SU-DHL-6 (cell line): ENCODE measurements at regions not wholly inside any gene's neighbourhood (a gene's known extent, or its start where the extent isn't known, plus 50 kb on each side); places are given as distances from the start of the nearest gene placed in this dataset.

Experiments used
- H2AFZ ChIP-seq: fragments of 200-600 bp; sonication (generic); 2 replicates; pipeline ENCODE4 v1.6.1; 2014; ENCODE audit warnings: low read depth, mild to moderate bottlenecking, moderate library complexity, mixed read lengths, antibody characterized with exemption, low read length; ENCODE audit not compliant: severe bottlenecking
- H3F3A ChIP-seq: fragments of 200-600 bp; shearing (Covaris generic); 2 replicates; pipeline ENCODE4 v1.6.0; 2016; ENCODE audit warnings: antibody characterized with exemption, mild to moderate bottlenecking; ENCODE audit not compliant: insufficient read depth
- H3K27ac ChIP-seq: fragments of 200-600 bp; sonication (generic); 2 replicates; pipeline ENCODE4 v1.5.1; 2016; ENCODE audit warnings: low read depth, mild to moderate bottlenecking, low read length, moderate library complexity, mixed read lengths
- H3K27me3 ChIP-seq: fragments of 200-600 bp; sonication (generic), shearing (Covaris generic); 2 replicates; pipeline ENCODE4 v1.6.0; 2014; ENCODE audit warnings: mild to moderate bottlenecking, low read length
- H3K36me3 ChIP-seq: fragments of 200-600 bp; sonication (generic); 2 replicates; pipeline ENCODE4 v1.6.1; 2014; ENCODE audit warnings: mild to moderate bottlenecking, low read length, mixed read lengths
- H3K4me2 ChIP-seq: fragments of 300-600, 200-600 bp; shearing (Covaris generic), sonication (generic); 2 replicates; pipeline ENCODE4 v1.6.0; 2014; ENCODE audit warnings: low read length, low read depth, mild to moderate bottlenecking; ENCODE audit not compliant: poor library complexity, severe bottlenecking
- H3K4me3 ChIP-seq: fragments of 200-600 bp; sonication (generic); 2 replicates; pipeline ENCODE4 v1.5.1; 2014; ENCODE audit warnings: antibody characterized with exemption, low read length, mild to moderate bottlenecking, mixed read lengths; ENCODE audit not compliant: insufficient read depth, poor library complexity, severe bottlenecking
- H3K79me2 ChIP-seq: fragments of 200-600 bp; sonication (generic); 2 replicates; pipeline ENCODE4 v1.6.1; 2014; ENCODE audit warnings: mild to moderate bottlenecking, low read length, moderate library complexity; ENCODE audit not compliant: insufficient read depth
- H3K9ac ChIP-seq: fragments of 200-600 bp; sonication (generic); 2 replicates; pipeline ENCODE4 v1.7.0; 2014; ENCODE audit warnings: mild to moderate bottlenecking, low read length
- H3K9me2 ChIP-seq: fragments of 200-600 bp; sonication (generic); replicated peaks from 2 replicates; pipeline ENCODE4 v1.6.1; 2014; ENCODE audit warnings: low read length; ENCODE audit not compliant: insufficient read depth
- H3K9me3 ChIP-seq: fragments of 200-600 bp; sonication (generic); 2 replicates; pipeline ENCODE4 v1.6.1; 2014; ENCODE audit warnings: low read length, mixed read lengths; ENCODE audit not compliant: insufficient read depth
- H4K20me1 ChIP-seq: fragments of 200-600 bp; sonication (generic); 2 replicates; pipeline ENCODE4 v1.6.1; 2014; ENCODE audit warnings: low read depth, mild to moderate bottlenecking, antibody characterized with exemption, low read length, moderate library complexity, mixed read lengths
- CTCF ChIP-seq: fragments of 200-600 bp; sonication (generic); IDR thresholded peaks from one replicate; pipeline ENCODE4 v1.5.1; 2017; ENCODE audit warnings: antibody characterized with exemption, mild to moderate bottlenecking, low read length, moderate library complexity; ENCODE audit not compliant: insufficient read depth, poor library complexity, severe bottlenecking
- EZH2phosphoT487 ChIP-seq: fragments of 200-600 bp; sonication (generic), shearing (Covaris generic); conservative IDR thresholded peaks from 2 replicates; pipeline ENCODE4 v1.6.1; 2018; ENCODE audit warnings: mild to moderate bottlenecking, antibody characterized with exemption, low read length, moderate library complexity, mixed read lengths

- Histone ChIP-seq H4K20me1 (no peaks in the 10 kb centered on the region), H3K9ac (no peak overlapping the region), H3K9me3 (no peaks in the 10 kb centered on the region), H3F3A (no peaks in the 10 kb centered on the region), H2AFZ (no peak overlapping the region), H3K79me2 (no peaks in the 10 kb centered on the region), H3K9me2 (no peaks in the 10 kb centered on the region), H3K36me3 (no peaks in the 10 kb centered on the region), H3K27ac (no peak overlapping the region), H3K4me2 (no peak overlapping the region), H3K27me3 (no peaks in the 10 kb centered on the region), H3K4me3 (no peak overlapping the region)
- TF ChIP-seq CTCF (no peak), EZH2phosphoT487 (no peak)
These were observed 109.9 kb upstream of the DAB2 start for GRCh38 chr5:39534690-39535089.

- Histone ChIP-seq H3K9me3 (no peaks in the 10 kb centered on the region), H3K27me3 (no peaks in the 10 kb centered on the region), H2AFZ (no peak overlapping the region), H3K36me3 (no peaks in the 10 kb centered on the region), H3K9me2 (no peaks in the 10 kb centered on the region), H3K4me3 (no peak overlapping the region), H3F3A (no peaks in the 10 kb centered on the region), H3K9ac (no peak overlapping the region), H3K79me2 (no peaks in the 10 kb centered on the region), H3K4me2 (no peak overlapping the region), H3K27ac (no peak overlapping the region), H4K20me1 (no peaks in the 10 kb centered on the region)
- no peak for TF ChIP-seq CTCF
- TF ChIP-seq EZH2phosphoT487 = no peak
These were observed 109.0 kb upstream of the DAB2 start for GRCh38 chr5:39533749-39534148.

- Histone ChIP-seq H3K4me3 (no peak overlapping the region), H4K20me1 (no peaks in the 10 kb centered on the region), H3K79me2 (no peaks in the 10 kb centered on the region), H3K27me3 (no peaks in the 10 kb centered on the region), H3K36me3 (no peaks in the 10 kb centered on the region), H3F3A (no peaks in the 10 kb centered on the region), H3K9me2 (no peaks in the 10 kb centered on the region), H3K27ac (no peak overlapping the region), H3K4me2 (no peak overlapping the region), H3K9me3 (no peaks in the 10 kb centered on the region), H2AFZ (no peak overlapping the region), H3K9ac (no peak overlapping the region)
- TF ChIP-seq CTCF (no peak), EZH2phosphoT487 (no peak)
These were observed 107.7 kb upstream of the DAB2 start for GRCh38 chr5:39532511-39532910.

GRCh38 chr5:39531306-39531705 lies 106.5 kb upstream of the DAB2 start:
- Histone ChIP-seq H3K4me3 (no peak overlapping the region), H3K4me2 (no peak overlapping the region), H3K27ac (no peak overlapping the region), H3K79me2 (no peaks in the 10 kb centered on the region), H3K27me3 (no peaks in the 10 kb centered on the region), H4K20me1 (no peaks in the 10 kb centered on the region), H3K9me2 (no peaks in the 10 kb centered on the region), H3F3A (no peaks in the 10 kb centered on the region), H2AFZ (no peak overlapping the region), H3K9me3 (no peaks in the 10 kb centered on the region), H3K9ac (no peak overlapping the region), H3K36me3 (no peaks in the 10 kb centered on the region)
- TF ChIP-seq EZH2phosphoT487 = no peak
- no peak for TF ChIP-seq CTCF
